ENCODE measurements at regions not wholly inside any gene's neighbourhood (a gene's known extent, or its start where the extent isn't known, plus 50 kb on each side); places are given as distances from the start of the nearest gene placed in this dataset.

GRCh38 chr13:73701160-73701559 lies 433.0 kb downstream of the KLF12 start:
- no peak for DNase-seq (ENCODE audit: low read depth, low spot score)
- CTCF ChIA-PET = interaction anchor here (2.8 kb wide), 1 partner anchor 862 kb away, joined by 12 read pairs; no protein-coding TSS in a partner anchor
- H3K4me3 ChIP-seq (ENCODE audit: low read depth, low read length) = no peak overlapping the region
- no peak for TF ChIP-seq CTCF (IDR thresholded peaks at IDR 0.05; ENCODE audit: insufficient read depth, low read length, missing control alignments)
- POLR2A ChIA-PET = no interaction called here

- no peak for TF ChIP-seq CTCF (IDR thresholded peaks at IDR 0.05; ENCODE audit: insufficient read depth, low read length, missing control alignments)
- H3K4me3 ChIP-seq (ENCODE audit: low read depth, low read length) = no peak overlapping the region
- ChIA-PET POLR2A (no interaction called here), CTCF (interaction anchor here (2.8 to 3.0 kb wide), 2 partner anchors 860 to 890 kb away, joined by 10 to 12 read pairs; no protein-coding TSS in a partner anchor)
- no peak for DNase-seq (ENCODE audit: low read depth, low spot score)
These were observed 435.3 kb downstream of the KLF12 start for GRCh38 chr13:73698859-73699258.

GRCh38 chr13:73697166-73697565 lies 437.0 kb downstream of the KLF12 start:
- ChIA-PET POLR2A (interaction anchor here (0.6 kb wide), 1 partner anchor 8 kb away, joined by 3 read pairs; no protein-coding TSS in a partner anchor), CTCF (interaction anchor here (0.7 kb wide), 1 partner anchor 9 kb away, joined by 3 read pairs; no protein-coding TSS in a partner anchor)
- TF ChIP-seq CTCF (IDR thresholded peaks at IDR 0.05; ENCODE audit: insufficient read depth, low read length, missing control alignments) = no peak
- no peak for DNase-seq (ENCODE audit: low read depth, low spot score)
- no peak overlapping the region for H3K4me3 ChIP-seq (ENCODE audit: low read depth, low read length)

GRCh38 chr13:73696713-73697112 lies 437.5 kb downstream of the KLF12 start:
- no peak for DNase-seq (ENCODE audit: low read depth, low spot score)
- H3K4me3 ChIP-seq (ENCODE audit: low read depth, low read length) = no peak overlapping the region
- TF ChIP-seq CTCF (IDR thresholded peaks at IDR 0.05; ENCODE audit: insufficient read depth, low read length, missing control alignments) = no peak
- CTCF ChIA-PET = no interaction called here
- POLR2A ChIA-PET = no interaction called here

GRCh38 chr13:73696271-73696670 lies 437.9 kb downstream of the KLF12 start:
- ChIA-PET POLR2A (no interaction called here), CTCF (no interaction called here)
- TF ChIP-seq CTCF (IDR thresholded peaks at IDR 0.05; ENCODE audit: insufficient read depth, low read length, missing control alignments) = no peak
- DNase-seq (ENCODE audit: low read depth, low spot score) = no peak
- H3K4me3 ChIP-seq (ENCODE audit: low read depth, low read length) = no peak overlapping the region

GRCh38 chr13:73695325-73695724 lies 438.9 kb downstream of the KLF12 start:
- H3K4me3 ChIP-seq (ENCODE audit: low read depth, low read length) = no peak overlapping the region
- CTCF ChIA-PET = no interaction called here
- no peak for DNase-seq (ENCODE audit: low read depth, low spot score)
- POLR2A ChIA-PET = no interaction called here
- no peak for TF ChIP-seq CTCF (IDR thresholded peaks at IDR 0.05; ENCODE audit: insufficient read depth, low read length, missing control alignments)
